ENCODE measurements at regions not wholly inside any gene's neighbourhood (a gene's known extent, or its start where the extent isn't known, plus 50 kb on each side); places are given as distances from the start of the nearest gene placed in this dataset.

- intact Hi-C loops (cut with micrococcal nuclease) (no loop called here), in situ Hi-C loops (cut with MboI) (no loop called here)
- Histone ChIP-seq H3K36me3 (ENCODE audit: control insufficient read depth, insufficient read depth, low read length) (no peaks in the 10 kb centered on the region), H3K4me2 (ENCODE audit: insufficient read depth, low read length) (no peak overlapping the region), H2AFZ (ENCODE audit: low read depth, low read length) (no peak overlapping the region), H3K4me3 (no peak overlapping the region), H4K20me1 (replicated peaks; ENCODE audit: control insufficient read depth, insufficient read depth, low read length) (no peaks in the 10 kb centered on the region), H3K4me1 (replicated peaks in 1 of 2; ENCODE audit: control insufficient read depth in 2 of 2, insufficient read depth in 2 of 2, low read length in 2 of 2) (no peaks in the 10 kb centered on the region), H3K9ac (ENCODE audit: insufficient read depth in 1 of 2, low read depth in 2 of 2, low read length in 2 of 2) (no peak overlapping the region), H3K27ac (ENCODE audit: extremely low read depth, low read depth, low read length) (no peak overlapping the region), H3K27me3 (ENCODE audit: control insufficient read depth in 2 of 2, insufficient read depth in 2 of 2, low read length in 2 of 2) (no peaks in the 10 kb centered on the region), H3K79me2 (ENCODE audit: control insufficient read depth, insufficient read depth, low read length) (no peaks in the 10 kb centered on the region), H3K9me1 (ENCODE audit: control insufficient read depth, insufficient read depth, low read length) (no peaks in the 10 kb centered on the region), H3K9me3 (replicated peaks; ENCODE audit: control insufficient read depth, insufficient read depth, low read depth, low read length) (no peaks in the 10 kb centered on the region)
- BruUV-seq (replicated peaks) = no TSS peak
- POLR2A ChIA-PET = no interaction called here
- DNase-seq (ENCODE audit: extremely low read depth in 1 of 4, low spot score in 3 of 4) (no peak), FAIRE-seq (no peak), ATAC-seq (no peak)
- no peak for TF ChIP-seq RAD21 (CRISPR knock-in tag; conservative IDR thresholded peaks at IDR 0.05 in 1 of 2, IDR thresholded peaks at IDR 0.05 in 1 of 2)
- TF ChIP-seq U2AF1 (optimal IDR thresholded peaks at IDR 0.05; ENCODE audit: low read depth, low read length) = no peak
- TF ChIP-seq ZNF398 (CRISPR knock-in tag; IDR thresholded peaks at IDR 0.05) = no peak
- TF ChIP-seq MEF2A (IDR thresholded peaks at IDR 0.05; ENCODE audit: control insufficient read depth, low read depth, low read length) = no peak
- TF ChIP-seq CBX8 (IDR thresholded peaks at IDR 0.05; ENCODE audit: borderline replicate concordance, extremely low read depth, low read depth, low read length, poor library complexity, severe bottlenecking) = no peak
- no peak for TF ChIP-seq GATAD2A (IDR thresholded peaks at IDR 0.05)
- no peak for TF ChIP-seq ZNF12 (CRISPR knock-in tag; IDR thresholded peaks at IDR 0.05)
- TF ChIP-seq ZNF134 (CRISPR knock-in tag; conservative IDR thresholded peaks at IDR 0.05) = no peak
- TF ChIP-seq CTCFL (IDR thresholded peaks at IDR 0.05; ENCODE audit: borderline replicate concordance, insufficient read depth, low read depth, low read length, poor library complexity, severe bottlenecking) = no peak
- no peak for TF ChIP-seq BMI1 (IDR thresholded peaks at IDR 0.05; ENCODE audit: low read length)
- TF ChIP-seq SPI1 (IDR thresholded peaks at IDR 0.05; ENCODE audit: borderline replicate concordance, low read depth, low read length) = no peak
- TF ChIP-seq ZNF395 (CRISPR knock-in tag; IDR thresholded peaks at IDR 0.05) = no peak
- no peak for TF ChIP-seq NFATC3 (IDR thresholded peaks at IDR 0.05)
- TF ChIP-seq PHF20 (IDR thresholded peaks at IDR 0.05; ENCODE audit: partially characterized antibody) = no peak
- 0% methylated on average over 2 of the region's 2 CpGs for WGBS (ENCODE audit: insufficient coverage, low coverage, missing lambda C conversion rate)
- CTCF ChIA-PET (ENCODE audit: low intra/inter-chr PET ratio) = no interaction called here
Observed at GRCh38 chr1:164498792-164499191, 60.2 kb upstream of the PBX1 start.

Data from K562 (cell line).